CD4-positive, alpha-beta memory T cell (primary cell): ENCODE measurements at regions not wholly inside any gene's neighbourhood (a gene's known extent, or its start where the extent isn't known, plus 50 kb on each side); places are given as distances from the start of the nearest gene placed in this dataset.

Experiments used
- CTCF ChIA-PET: fragments of 350-600 bp; sonication (Branson Sonifier 250); formaldehyde crosslinking; loops from one replicate; lab custom pipeline; 2021; ENCODE audit warnings: inconsistent platforms; ENCODE audit not compliant: partially characterized antibody; lab: Charles Lee
- POLR2A ChIA-PET: fragments of 350-600 bp; sonication (Branson Sonifier 250); formaldehyde crosslinking; loops from one replicate; lab custom pipeline; 2021; ENCODE audit not compliant: partially characterized antibody; lab: Charles Lee
- DNase-seq, 5 donors: peaks; one replicate each; pipeline versions ENCODE4 v3.0.0 to v3.0.0-alpha.2; 2020 to 2022; ENCODE audit warnings: mixed read lengths in 1 of 5
- H3K27ac ChIP-seq: one replicate; pipeline ENCODE4 v1.7.0; 2013; ENCODE audit warnings: low read depth, low read length
- H3K27me3 ChIP-seq: 2 replicates; pipeline ENCODE4 v1.7.0; 2013; ENCODE audit warnings: mild to moderate bottlenecking, low read length, moderate library complexity; ENCODE audit not compliant: insufficient read depth
- H3K36me3 ChIP-seq: 2 replicates; pipeline ENCODE4 v1.7.0; 2013; ENCODE audit warnings: mild to moderate bottlenecking, low read length, moderate library complexity; ENCODE audit not compliant: insufficient read depth
- H3K4me1 ChIP-seq: 2 replicates; pipeline ENCODE4 v1.7.0; 2013; ENCODE audit warnings: mild to moderate bottlenecking, low read length, moderate library complexity; ENCODE audit not compliant: insufficient read depth
- H3K4me3 ChIP-seq, 2 donors: one replicate each; pipeline ENCODE4 v1.7.0; 2013; ENCODE audit warnings: low read length in 2 of 2, mild to moderate bottlenecking in 1 of 2
- H3K9me3 ChIP-seq, 2 donors: one replicate each; pipeline ENCODE4 v1.7.0; 2013; ENCODE audit warnings: low read length in 2 of 2, control low read depth in 1 of 2; ENCODE audit not compliant: control insufficient read depth in 1 of 2
- H3K27ac Mint-ChIP-seq, 7 donors: one replicate each; pipeline ENCODE4 v1.8.0; 2020 to 2021; ENCODE audit warnings: mixed read lengths in 7 of 7, mild to moderate bottlenecking in 6 of 7, inconsistent platforms in 3 of 7, moderate library complexity in 3 of 7
- H3K27me3 Mint-ChIP-seq, 2 donors: one replicate each; pipeline ENCODE4 v1.8.0; 2020 to 2021; ENCODE audit warnings: mixed read lengths in 2 of 2
- H3K36me3 Mint-ChIP-seq, 2 donors: one replicate each; pipeline ENCODE4 v1.8.0; 2020 to 2021; ENCODE audit warnings: mixed read lengths in 2 of 2, inconsistent platforms in 1 of 2, mild to moderate bottlenecking in 1 of 2
- H3K4me1 Mint-ChIP-seq, 4 donors: one replicate each; pipeline ENCODE4 v1.8.0; 2020 to 2021; ENCODE audit warnings: mixed read lengths in 4 of 4, mild to moderate bottlenecking in 1 of 4
- H3K4me3 Mint-ChIP-seq, 8 donors: one replicate each; pipeline ENCODE4 v1.8.0; 2020 to 2021; ENCODE audit warnings: mixed read lengths in 8 of 8, mild to moderate bottlenecking in 7 of 8, moderate library complexity in 6 of 8, inconsistent platforms in 3 of 8
- H3K9me3 Mint-ChIP-seq, 8 donors: one replicate each; pipeline ENCODE4 v1.8.0; 2020 to 2021; ENCODE audit warnings: mixed read lengths in 8 of 8, mild to moderate bottlenecking in 5 of 8, inconsistent platforms in 3 of 8, moderate library complexity in 1 of 8
- intact Hi-C: fragments of 100-400 bp; cut with micrococcal nuclease; formaldehyde crosslinking; loops from one replicate; pipeline ENCODE4 v1.15.1; 2023

GRCh38 chr13:64438084-64438483 lies 2792.1 kb downstream of the PCDH9 start:
- H3K9me3 ChIP-seq: no peaks in the 10 kb centered on the region
- Mint-ChIP-seq H3K27me3 (no peaks in the 10 kb centered on the region), H3K4me1 (no peaks in the 10 kb centered on the region), H3K27ac (no peak overlapping the region), H3K9me3 (peaks cover 0 to 20% (median 4%) of the 10 kb centered on the region in 8 donors), H3K4me3 (no peak overlapping the region), H3K36me3 (no peaks in the 10 kb centered on the region)
- no peaks in the 10 kb centered on the region for H3K36me3 ChIP-seq
- no peak overlapping the region for H3K4me3 ChIP-seq
- H3K4me1 ChIP-seq: no peaks in the 10 kb centered on the region
- no peak for DNase-seq
- no peak overlapping the region for H3K27ac ChIP-seq
- POLR2A ChIA-PET: no interaction called here
- intact Hi-C loops: no loop called here
- no peaks in the 10 kb centered on the region for H3K27me3 ChIP-seq
- CTCF ChIA-PET: no interaction called here

DNA sequence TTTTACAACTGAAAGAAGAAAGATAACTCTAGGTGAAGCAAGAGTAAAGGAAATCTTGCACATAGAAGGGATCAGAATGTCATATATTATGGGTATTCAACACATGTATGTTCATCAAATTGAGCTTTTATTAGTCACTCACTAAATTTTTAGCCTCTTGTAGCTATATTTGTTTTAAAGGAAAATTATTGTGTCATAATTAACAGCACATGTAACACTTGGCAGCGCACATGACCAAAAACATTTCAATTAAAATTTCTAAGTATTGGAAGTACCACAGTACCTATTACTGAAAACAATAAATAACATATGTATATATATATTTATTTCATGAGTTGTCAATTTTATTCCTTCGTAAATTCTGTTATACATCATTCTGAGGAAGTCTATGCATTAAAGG lies 2800.4 kb downstream of the PCDH9 start:
- Histone ChIP-seq H3K36me3 (no peaks in the 10 kb centered on the region), H3K4me1 (no peaks in the 10 kb centered on the region), H3K27me3 (no peaks in the 10 kb centered on the region), H3K4me3 (no peak overlapping the region), H3K27ac (no peak overlapping the region), H3K9me3 (no peaks in the 10 kb centered on the region)
- Mint-ChIP-seq H3K36me3 (no peaks in the 10 kb centered on the region), H3K4me3 (no peak overlapping the region), H3K4me1 (no peaks in the 10 kb centered on the region), H3K9me3 (peaks cover 0 to 8% (median 3%) of the 10 kb centered on the region in 8 donors), H3K27me3 (no peaks in the 10 kb centered on the region), H3K27ac (no peak overlapping the region)
- POLR2A ChIA-PET: no interaction called here
- intact Hi-C loops: no loop called here
- no peak for DNase-seq
- CTCF ChIA-PET: no interaction called here

GRCh38 chr13:64428196-64428595 lies 2801.9 kb downstream of the PCDH9 start:
- no peaks in the 10 kb centered on the region for H3K27me3 ChIP-seq
- no peak overlapping the region for H3K4me3 Mint-ChIP-seq
- CTCF ChIA-PET: no interaction called here
- no peaks in the 10 kb centered on the region for H3K27me3 Mint-ChIP-seq
- H3K4me1 Mint-ChIP-seq: no peaks in the 10 kb centered on the region
- no peaks in the 10 kb centered on the region for H3K4me1 ChIP-seq
- H3K9me3 Mint-ChIP-seq: peaks cover 0 to 9% (median 4%) of the 10 kb centered on the region in 8 donors
- no peak overlapping the region for H3K4me3 ChIP-seq
- POLR2A ChIA-PET: no interaction called here
- no peaks in the 10 kb centered on the region for H3K9me3 ChIP-seq
- H3K27ac Mint-ChIP-seq: no peak overlapping the region
- H3K36me3 ChIP-seq: no peaks in the 10 kb centered on the region
- no peak overlapping the region for H3K27ac ChIP-seq
- H3K36me3 Mint-ChIP-seq: no peaks in the 10 kb centered on the region
- intact Hi-C loops: no loop called here
- DNase-seq: no peak

GRCh38 chr13:64423467-64423866 lies 2806.7 kb downstream of the PCDH9 start:
- Mint-ChIP-seq H3K27ac (no peak overlapping the region), H3K4me1 (no peaks in the 10 kb centered on the region)
- CTCF ChIA-PET: no interaction called here

DNA sequence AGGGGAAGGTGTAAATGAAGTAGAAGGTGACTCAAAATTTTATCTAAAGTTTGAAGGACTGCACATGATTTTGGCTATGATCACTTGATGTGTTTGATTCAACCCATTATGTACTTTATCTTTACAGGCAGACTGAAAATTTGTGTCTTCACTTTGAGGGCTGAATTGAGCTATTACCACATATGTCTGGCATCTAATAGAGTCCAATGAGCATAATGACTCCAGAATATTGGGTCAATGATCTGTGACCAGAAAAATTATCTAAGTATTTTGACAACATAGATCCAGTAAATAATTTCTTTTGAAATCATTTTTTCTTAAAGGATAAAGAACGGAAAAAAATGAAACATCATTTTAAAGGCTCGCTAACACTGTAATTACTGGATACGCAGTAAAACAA lies 2810.0 kb downstream of the PCDH9 start:
- Mint-ChIP-seq H3K4me1 (no peaks in the 10 kb centered on the region), H3K9me3 (peaks cover 0 to 9% (median 4%) of the 10 kb centered on the region in 8 donors), H3K27ac (no peak overlapping the region), H3K27me3 (no peaks in the 10 kb centered on the region), H3K4me3 (no peak overlapping the region), H3K36me3 (no peaks in the 10 kb centered on the region)
- no peak for DNase-seq
- Histone ChIP-seq H3K36me3 (no peaks in the 10 kb centered on the region), H3K27ac (no peak overlapping the region), H3K4me1 (no peaks in the 10 kb centered on the region), H3K27me3 (no peaks in the 10 kb centered on the region), H3K9me3 (no peaks in the 10 kb centered on the region), H3K4me3 (no peak overlapping the region)
- CTCF ChIA-PET: no interaction called here
- POLR2A ChIA-PET: no interaction called here
- intact Hi-C loops: no loop called here

More at GRCh38 chr13:64423467-64423866, 2806.7 kb downstream of the PCDH9 start:
- intact Hi-C loops: no loop called here
- Histone ChIP-seq H3K27ac (no peak overlapping the region), H3K4me1 (no peaks in the 10 kb centered on the region), H3K36me3 (no peaks in the 10 kb centered on the region), H3K27me3 (no peaks in the 10 kb centered on the region), H3K4me3 (no peak overlapping the region), H3K9me3 (no peaks in the 10 kb centered on the region)
- no peak overlapping the region for H3K4me3 Mint-ChIP-seq
- no peak for DNase-seq
- H3K36me3 Mint-ChIP-seq: no peaks in the 10 kb centered on the region
- no peaks in the 10 kb centered on the region for H3K27me3 Mint-ChIP-seq
- POLR2A ChIA-PET: no interaction called here
- H3K9me3 Mint-ChIP-seq: peaks cover 0 to 8% (median 2%) of the 10 kb centered on the region in 8 donors

DNA sequence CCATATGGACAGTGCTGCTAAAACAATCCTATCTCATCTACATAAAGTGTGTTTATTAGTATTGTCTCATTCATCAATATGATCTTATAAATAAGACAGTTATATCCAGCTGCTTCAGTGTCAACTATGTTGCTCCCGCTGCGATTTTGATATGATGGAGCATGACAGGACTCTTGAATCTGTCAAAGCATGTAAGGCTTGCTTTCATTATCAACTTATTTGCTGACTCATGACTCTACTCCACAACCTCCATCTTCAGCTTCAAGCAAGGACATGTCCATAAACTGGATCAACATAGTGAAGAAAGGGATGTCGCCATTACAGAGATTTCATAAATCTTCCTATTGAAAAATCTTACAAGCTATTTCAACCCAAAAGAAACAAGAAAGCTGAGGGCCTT lies 2812.6 kb downstream of the PCDH9 start:
- no peaks in the 10 kb centered on the region for H3K36me3 Mint-ChIP-seq
- H3K4me1 ChIP-seq: no peaks in the 10 kb centered on the region
- peaks cover 0 to 12% (median 5%) of the 10 kb centered on the region in 8 donors for H3K9me3 Mint-ChIP-seq
- H3K4me3 Mint-ChIP-seq: no peak overlapping the region
- H3K4me3 ChIP-seq: no peak overlapping the region
- no peaks in the 10 kb centered on the region for H3K9me3 ChIP-seq
- intact Hi-C loops: no loop called here
- no peaks in the 10 kb centered on the region for H3K27me3 Mint-ChIP-seq
- no peak for DNase-seq
- CTCF ChIA-PET: no interaction called here
- no peaks in the 10 kb centered on the region for H3K36me3 ChIP-seq
- no peak overlapping the region for H3K27ac ChIP-seq
- no peak overlapping the region for H3K27ac Mint-ChIP-seq
- H3K27me3 ChIP-seq: no peaks in the 10 kb centered on the region
- no peaks in the 10 kb centered on the region for H3K4me1 Mint-ChIP-seq
- POLR2A ChIA-PET: no interaction called here

- DNase-seq: no peak
- intact Hi-C loops: no loop called here
- Histone ChIP-seq H3K4me3 (no peak overlapping the region), H3K27me3 (no peaks in the 10 kb centered on the region), H3K36me3 (no peaks in the 10 kb centered on the region), H3K9me3 (no peaks in the 10 kb centered on the region), H3K27ac (no peak overlapping the region), H3K4me1 (no peaks in the 10 kb centered on the region)
- Mint-ChIP-seq H3K4me1 (no peaks in the 10 kb centered on the region), H3K4me3 (no peak overlapping the region), H3K27me3 (no peaks in the 10 kb centered on the region), H3K36me3 (no peaks in the 10 kb centered on the region), H3K9me3 (peaks cover 0 to 16% (median 7%) of the 10 kb centered on the region in 8 donors), H3K27ac (no peak overlapping the region)
- ChIA-PET POLR2A (no interaction called here), CTCF (no interaction called here)
Measured at GRCh38 chr13:64414381-64414780, 2815.8 kb downstream of the PCDH9 start.

DNA sequence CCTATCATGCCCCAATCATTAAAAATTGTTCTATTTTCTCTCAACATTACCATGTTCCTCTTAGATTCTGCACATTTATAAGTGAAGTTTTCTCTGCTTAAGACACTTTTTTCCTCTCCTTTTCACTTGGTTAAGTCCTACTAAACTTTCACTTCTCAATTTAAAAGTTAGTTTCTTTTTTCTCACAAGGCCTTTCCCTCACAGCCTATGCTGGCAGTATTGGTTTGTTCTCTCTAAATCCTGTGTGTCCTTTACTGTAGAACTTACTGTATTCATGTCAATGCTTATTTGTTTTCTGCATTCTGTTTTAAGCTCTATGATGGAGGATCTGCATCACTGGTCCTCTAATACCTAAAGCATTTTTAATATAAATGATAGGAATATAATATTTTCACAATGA lies 2816.6 kb downstream of the PCDH9 start:
- Mint-ChIP-seq H3K9me3 (peaks cover 0 to 18% (median 8%) of the 10 kb centered on the region in 8 donors), H3K4me1 (no peaks in the 10 kb centered on the region), H3K36me3 (no peaks in the 10 kb centered on the region), H3K27me3 (no peaks in the 10 kb centered on the region), H3K27ac (no peak overlapping the region), H3K4me3 (no peak overlapping the region)
- POLR2A ChIA-PET: no interaction called here
- Histone ChIP-seq H3K27me3 (no peaks in the 10 kb centered on the region), H3K36me3 (no peaks in the 10 kb centered on the region), H3K27ac (no peak overlapping the region), H3K4me1 (no peaks in the 10 kb centered on the region), H3K4me3 (no peak overlapping the region), H3K9me3 (no peaks in the 10 kb centered on the region)
- intact Hi-C loops: no loop called here
- no peak for DNase-seq
- CTCF ChIA-PET: no interaction called here
